GM18867 (cell line): ENCODE measurements at regions not wholly inside any gene's neighbourhood (a gene's known extent, or its start where the extent isn't known, plus 50 kb on each side); places are given as distances from the start of the nearest gene placed in this dataset.

Experiments
- ATAC-seq: cut with Tn5 transposase; IDR thresholded peaks from one replicate; pipeline ENCODE4 v1.9.1; 2021; ENCODE audit warnings: mild to moderate bottlenecking, moderate library complexity; ENCODE audit not compliant: unreplicated experiment

DNA sequence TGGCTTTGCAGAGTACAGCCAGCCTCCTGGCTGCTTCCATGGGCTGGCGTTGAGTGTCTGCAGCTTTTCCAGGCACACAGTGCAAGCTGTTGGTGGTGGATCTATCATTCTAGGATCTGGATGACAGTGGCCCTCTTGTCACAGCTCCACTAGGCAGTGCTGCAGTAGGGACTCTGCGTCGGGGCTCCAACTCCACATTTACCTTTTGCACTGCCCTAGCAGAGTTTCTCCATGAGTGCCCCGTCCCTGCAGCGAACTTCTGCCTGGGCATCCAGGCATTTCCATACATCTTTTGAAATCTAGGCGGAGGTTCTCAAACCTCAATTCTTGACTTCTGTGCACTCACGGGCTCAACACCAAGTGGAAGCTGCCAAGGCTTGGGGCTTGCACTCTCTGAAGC, 1697.3 kb upstream of the MIR17HG start:
- ATAC-seq, result no peak

DNA sequence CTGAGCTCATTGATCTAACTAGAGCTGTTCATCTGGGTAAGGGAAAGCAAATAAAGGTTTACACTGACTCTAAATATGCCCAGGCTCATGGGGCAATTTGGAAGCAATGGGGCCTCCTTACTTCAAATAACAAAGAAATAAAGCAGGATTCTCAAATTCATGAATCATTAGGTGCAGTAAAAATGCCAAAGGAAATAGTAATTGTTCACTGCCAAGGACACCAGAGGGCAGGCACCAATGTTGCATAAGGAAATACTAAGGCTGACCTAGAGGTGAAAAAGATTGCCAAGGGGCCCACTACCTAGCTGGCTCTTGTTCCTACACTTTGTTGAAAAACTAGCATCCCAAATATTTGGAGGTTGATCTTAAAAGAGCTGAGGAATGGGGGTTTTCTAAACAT, 1686.7 kb upstream of the MIR17HG start:
- ATAC-seq, result no peak

DNA sequence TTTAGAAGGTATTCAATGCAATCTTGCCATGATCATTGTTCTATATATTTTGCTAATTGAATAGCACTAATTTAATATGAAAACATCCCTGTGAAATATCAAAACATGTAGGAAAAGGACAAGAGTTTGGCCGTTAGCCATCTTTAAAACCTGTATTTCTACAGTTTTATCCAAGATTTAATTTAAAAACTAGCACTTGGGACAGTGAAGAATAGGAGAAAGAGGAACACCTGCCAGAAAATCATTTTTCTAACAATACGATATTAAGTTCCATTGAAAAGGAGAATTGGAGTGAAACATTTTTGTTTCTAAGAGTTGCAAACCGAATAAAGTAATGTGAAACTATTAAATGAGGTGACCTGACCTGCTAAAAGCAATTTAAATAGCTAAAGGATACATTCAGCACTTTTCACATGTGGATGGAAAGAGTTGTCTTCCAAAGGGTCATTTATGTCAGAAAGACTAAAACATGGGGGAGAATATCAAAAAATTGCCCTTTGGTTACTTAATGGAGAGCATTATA, 1673.6 kb upstream of the MIR17HG start:
- ATAC-seq, result no peak

DNA sequence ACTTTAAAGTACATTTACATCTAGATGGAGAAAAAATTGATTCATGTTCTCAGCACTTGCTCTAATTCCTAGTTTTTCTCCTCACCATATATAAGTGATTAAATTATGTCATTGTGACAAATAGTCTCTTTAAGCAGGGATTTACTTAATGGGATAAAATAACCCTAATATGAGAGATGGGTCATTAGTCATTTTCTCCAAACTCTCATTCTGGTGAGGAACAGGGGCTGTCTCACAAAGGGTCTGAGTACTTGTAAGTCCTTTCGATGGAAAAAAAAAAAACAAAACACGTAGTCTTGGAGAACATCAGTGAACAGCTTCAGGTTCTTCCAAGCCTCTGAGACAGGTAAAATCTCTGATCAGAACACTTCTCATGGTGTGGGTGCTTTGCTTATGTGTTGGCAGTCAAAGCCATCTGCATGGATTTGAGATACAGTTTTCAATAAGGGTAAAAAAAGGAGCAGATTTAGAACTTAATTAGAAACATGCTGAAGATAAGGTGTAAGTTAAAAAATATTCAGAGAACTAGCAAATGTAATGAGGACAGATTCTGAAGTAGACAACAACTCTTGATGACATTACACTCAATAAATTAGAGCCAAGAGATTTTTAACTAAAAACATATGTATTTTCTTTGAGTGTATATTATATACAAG, 1668.9 kb upstream of the MIR17HG start:
- ATAC-seq, result no peak

DNA sequence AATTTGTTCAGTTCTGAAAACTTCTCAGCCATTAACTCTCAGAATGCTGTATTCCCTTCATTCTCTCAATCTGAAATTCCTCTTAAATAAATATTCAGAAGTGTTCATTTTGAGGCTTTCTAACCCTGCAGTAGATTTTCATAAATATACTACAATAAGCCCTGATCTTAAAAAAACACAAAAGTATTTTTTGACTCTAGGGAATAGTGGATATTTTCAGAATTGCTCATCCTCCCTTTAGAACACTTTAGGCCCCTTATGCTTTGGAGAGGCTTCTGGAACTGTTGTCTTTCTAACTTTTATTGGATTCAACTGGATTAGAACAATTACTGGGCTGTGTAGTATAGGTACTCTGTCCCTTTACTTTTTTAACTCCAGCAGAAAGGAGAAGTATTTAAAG, 1662.6 kb upstream of the MIR17HG start:
- ATAC-seq, result no peak

DNA sequence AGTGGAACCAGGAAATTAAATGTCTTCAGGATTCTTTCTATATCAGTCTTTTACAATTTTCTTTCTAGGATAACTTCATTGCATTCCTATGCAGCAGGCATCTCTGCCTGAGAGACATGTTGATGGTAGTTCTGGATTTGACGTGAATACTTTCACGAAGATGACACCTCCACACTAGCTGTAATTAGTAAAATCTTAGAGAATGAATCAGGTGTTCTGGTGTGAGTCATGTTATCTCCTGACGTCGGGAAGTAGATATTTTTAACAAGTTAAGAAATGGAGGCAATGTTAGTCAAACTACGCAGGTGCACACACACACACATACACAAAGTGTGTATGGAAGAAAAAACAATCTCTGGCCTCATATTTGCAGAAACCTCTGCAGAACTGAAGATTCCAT, 1661.3 kb upstream of the MIR17HG start:
- no peak for ATAC-seq

DNA sequence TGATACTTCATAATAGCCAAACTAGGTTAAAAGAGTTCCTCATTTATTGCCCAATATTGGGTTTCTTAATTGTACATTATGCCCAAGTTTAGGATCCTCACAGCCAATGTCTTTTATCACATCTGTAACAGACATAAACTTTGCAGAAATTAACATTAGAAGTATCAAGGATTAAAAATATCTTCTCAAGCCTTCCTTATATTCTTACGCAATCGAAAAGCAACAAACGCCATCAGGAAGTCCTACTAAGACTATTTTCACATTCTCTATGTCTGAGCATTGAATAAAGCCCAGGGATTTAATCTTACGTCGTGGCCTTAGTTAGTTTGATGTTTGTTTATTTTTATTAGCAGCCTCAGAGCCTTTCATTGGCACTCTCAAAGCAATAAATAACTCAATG, 1660.4 kb upstream of the MIR17HG start:
- no peak for ATAC-seq

DNA sequence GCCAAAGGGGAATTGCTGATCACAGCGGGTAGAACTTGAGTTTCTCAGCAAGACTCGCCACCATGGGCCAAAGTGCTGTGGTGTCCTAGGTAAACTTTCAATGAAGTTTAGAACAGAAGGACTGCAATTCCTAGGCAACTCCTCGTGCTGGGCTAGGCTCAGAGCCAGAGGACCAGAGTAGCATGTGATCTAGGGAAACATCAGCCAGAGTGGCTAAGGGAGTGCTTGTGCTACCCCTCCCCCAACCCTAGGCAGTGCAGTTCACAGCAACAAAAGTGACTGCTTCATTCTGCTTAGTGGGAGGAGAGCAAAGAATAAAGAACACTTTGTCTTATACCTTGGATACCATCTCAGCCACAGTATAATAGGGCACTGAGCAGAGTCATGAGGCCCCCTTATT, 1658.6 kb upstream of the MIR17HG start:
- no peak for ATAC-seq

DNA sequence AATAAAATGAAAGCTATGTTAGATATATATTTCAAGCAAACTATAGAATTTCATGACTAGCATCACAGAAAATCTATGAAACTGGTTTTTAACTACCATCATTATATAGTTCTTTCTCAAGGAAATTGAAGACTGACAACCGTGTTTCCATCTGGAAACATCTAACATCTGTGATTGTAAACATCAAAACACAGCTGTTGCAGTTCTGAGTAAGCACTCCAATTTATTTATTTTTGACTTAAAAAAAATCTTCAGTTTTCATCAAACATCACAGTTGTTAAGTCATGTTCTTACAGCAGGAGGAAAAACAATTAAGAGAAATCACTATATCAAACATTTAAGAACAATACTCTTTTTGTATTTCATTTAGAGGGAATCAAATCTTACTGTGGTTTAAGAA, 1653.0 kb upstream of the MIR17HG start:
- ATAC-seq, result no peak

DNA sequence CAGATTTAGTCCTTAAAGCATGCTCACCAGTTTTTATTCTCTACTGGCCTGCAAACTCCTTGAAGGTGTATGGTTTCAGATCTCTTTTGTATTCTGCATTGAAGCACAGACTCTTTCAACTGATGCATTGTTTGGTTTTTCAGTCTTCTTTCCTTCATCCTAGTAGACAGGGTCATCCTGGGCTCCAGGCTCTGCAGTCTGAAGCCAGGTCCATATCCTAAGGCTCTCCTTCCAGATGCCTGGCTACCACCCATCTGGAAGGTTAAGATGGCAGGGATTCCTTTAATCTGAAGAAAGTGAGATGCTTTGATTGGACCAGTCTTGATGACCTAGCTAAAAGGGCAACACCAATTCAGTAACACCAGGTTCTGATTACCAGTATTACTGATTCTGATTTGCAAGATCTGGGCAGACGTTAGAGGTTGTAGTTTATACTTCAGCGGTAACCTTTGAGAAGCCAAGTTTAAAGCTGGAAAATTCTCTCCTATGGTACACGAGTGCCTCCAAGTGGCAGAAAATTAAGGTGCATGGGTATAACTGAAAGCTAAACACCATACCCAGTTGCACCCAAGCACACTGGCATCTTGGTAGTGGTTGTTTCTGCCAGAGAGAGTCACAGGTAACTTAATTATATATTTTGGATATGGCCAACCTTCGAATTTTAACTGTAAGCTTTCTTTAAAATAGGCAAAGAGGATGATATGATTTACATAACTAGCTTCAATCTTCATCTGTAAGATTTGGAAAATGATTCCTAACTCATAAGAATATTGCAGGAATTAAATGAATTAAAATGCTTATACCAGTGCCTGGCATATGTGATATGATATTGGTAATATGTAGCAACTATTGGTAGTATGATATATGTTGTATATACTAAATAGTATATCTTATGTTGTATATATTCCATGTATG, 1651.9 kb upstream of the MIR17HG start:
- ATAC-seq, result no peak

DNA sequence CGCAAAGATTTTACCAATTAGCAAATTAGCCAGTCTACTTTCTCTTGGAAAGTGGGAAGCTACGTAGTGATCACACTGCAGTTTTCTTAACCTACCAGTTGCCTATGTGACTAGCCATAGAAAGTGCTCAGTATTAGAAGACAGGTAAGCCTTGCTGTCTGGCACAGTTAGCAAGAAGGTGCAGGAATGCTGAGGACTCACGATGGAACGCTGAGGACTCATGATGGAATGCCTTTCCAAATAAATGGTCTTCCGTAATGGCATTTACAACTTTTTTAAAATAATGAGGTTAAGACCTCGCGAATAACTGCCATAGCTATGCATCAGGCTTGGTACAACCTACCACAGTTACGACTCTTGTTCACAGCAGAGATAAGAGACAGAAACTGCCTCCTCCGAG, 1645.6 kb upstream of the MIR17HG start:
- ATAC-seq, result no peak

DNA sequence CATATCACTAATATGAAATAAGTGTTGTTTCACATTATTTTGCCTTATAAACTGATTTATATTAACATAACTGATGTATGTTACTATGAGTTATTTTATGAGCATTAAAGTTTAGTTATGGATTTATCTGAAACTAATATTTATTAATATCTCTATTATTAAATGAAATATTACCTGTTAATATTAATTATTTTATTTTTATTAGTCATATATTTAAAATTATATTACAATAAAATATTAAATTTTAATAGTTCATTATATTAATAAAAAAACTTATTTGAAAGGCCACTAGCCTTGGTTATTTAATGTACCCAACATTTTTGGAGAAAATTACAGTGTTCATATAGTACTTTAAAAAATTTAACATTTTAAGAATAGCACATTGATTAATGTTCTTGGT, 1643.4 kb upstream of the MIR17HG start:
- ATAC-seq, result no peak

DNA sequence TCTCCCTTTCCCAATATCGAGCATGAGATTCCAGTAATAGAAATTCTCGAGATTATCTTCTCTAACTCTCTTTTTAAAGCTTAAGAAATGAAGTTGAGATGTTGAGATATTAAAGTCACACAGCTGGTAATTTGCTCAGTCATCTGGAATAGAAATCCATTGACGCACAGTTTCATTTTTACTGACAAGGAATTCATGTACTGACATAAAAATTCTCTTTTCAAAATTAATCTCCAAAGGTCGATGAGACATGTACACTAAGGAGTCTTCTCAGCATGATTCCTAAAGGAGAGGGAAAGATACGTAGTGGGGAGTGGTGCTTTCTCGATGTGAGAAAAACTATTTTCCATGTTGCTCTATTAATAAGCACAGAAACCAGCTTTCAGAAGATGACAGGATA, 1639.5 kb upstream of the MIR17HG start:
- ATAC-seq, result no peak

DNA sequence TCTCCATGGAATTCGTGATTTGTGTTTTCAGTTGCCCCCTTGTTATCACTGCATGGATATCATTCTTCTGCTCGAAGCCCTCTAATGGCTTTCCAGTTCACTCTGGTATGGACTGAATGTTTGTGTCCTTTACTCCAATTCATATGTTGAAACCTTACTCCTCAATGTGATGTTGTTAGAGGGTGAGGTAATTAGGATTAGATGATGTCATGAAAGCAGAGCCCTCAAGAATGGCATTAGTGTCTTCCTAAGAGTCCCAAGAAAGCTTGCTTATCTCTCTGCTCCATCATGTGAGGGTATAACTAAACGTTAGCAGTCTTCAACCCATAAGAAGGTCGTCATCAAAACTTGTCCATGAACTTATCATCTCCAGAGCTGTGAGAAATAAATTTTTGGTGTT, 1626.3 kb upstream of the MIR17HG start:
- ATAC-seq, result no peak

DNA sequence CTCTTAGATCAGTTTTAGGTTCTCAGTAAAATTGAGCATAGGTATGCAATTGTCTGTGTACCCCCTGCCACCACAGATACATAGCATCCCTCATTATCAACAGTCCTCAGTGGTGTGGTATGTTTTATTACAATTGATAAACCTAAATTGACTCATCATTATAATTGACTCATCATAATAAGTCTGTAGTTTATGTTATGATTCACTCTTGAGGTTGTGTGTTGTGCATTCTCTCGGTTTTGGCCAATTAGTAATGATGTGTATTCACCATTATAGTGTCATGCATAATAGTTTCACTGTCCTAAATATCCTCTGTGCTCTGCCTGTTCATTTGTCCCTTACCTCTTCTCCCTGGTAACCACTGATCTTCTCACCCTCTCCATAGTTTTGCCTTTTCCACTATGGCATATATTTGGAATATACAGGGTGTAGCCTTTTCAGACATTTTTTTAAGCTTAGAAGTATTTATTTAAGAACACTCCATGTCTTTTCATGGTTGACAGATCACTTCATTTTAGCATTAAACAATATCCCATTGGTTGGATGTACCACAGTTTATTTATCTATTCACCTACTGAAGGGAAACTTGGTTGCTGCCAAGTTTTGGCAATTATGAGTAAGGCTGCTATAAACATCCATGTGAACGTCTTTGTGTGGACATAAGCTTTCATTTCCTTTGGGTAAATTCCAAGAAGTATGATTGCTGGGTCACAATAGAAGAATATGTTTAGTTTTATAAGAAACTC, 1620.6 kb upstream of the MIR17HG start:
- no peak for ATAC-seq

DNA sequence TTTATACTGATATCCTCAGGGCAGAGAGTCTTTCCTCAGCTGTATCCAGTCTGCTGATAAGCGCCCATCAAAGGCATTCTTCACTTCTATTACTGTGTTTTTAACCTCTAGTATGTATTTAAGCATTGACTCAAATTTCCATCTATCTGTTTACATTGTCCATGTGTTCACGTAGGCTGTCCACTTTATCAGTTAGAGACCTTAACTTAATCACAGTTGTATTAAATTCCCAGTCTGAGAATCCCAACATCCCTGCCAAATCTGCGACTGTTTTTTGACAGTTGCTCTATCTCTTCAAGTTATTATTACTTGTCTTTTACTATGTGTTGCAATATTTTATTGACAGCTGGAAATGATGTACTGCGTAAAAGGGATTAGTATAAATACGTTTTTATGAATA, 1613.7 kb upstream of the MIR17HG start:
- ATAC-seq, result no peak

DNA sequence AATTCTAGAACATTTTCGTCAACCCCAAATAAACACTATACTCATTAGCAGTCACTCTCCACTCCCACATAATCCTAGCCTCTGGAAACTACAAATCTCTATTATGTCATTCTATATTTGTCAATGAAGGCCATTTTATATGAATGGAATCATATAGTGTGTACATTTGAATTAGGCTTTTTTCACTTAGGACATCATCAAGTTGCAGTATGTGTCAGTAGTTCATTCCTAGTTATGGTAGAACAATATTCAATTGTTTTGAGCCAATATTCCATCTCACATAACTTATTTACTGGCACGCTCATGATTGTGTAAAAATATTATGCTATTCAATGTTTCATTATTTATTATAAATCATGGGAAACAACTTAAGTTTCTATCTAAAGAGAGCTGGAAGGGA, 1610.4 kb upstream of the MIR17HG start:
- no peak for ATAC-seq

DNA sequence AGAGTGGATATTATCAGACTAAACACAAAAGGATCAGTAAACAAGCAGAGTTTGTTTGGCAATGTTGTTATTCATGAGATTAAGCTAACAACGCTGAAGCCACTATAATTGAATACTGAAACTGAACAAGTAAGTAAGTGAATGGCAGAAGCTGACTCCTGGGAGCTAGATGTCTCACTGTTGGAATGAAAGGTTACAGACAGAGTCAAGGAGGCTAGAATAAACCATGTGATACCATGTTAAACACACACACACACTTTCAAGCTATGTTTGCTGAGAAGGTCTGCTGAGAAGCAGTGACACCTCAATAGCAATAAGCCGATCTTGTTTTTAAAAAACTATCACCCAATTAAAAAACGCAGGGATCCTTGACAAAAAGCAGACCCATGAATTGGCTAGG, 1609.4 kb upstream of the MIR17HG start:
- no peak for ATAC-seq

DNA sequence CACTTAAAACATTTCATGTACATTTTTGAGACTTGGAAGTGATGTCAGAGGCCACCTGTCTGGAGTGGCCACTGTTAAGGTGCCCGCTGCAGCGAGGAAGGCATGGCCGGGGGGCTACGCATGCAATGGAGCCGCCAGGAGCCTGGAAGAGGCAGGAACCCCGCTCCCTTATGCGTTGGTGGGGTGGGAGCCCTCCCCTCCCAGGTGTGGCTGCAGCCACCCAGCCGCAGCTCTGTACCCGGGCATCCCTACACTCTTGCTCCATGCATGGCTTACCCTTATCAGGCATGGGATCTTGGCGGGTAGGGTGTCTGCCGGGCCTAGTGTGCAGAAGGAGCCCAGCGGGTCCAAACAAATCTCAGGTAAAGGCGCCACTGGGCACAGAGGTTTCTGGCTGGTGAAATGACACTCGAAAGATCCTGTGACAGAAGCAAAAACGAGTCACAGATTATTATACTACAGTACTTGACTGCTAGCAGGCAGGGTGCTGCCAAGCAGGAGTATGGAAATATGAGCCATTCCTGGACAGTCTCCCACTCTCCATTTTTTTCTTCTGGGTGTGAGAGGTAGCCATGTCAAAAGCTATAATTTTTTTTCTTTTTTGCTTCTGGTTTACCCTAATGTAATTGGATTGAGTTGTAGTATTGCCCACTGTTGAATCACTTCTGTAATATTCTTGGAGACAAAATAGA, 1606.3 kb upstream of the MIR17HG start:
- no peak for ATAC-seq

DNA sequence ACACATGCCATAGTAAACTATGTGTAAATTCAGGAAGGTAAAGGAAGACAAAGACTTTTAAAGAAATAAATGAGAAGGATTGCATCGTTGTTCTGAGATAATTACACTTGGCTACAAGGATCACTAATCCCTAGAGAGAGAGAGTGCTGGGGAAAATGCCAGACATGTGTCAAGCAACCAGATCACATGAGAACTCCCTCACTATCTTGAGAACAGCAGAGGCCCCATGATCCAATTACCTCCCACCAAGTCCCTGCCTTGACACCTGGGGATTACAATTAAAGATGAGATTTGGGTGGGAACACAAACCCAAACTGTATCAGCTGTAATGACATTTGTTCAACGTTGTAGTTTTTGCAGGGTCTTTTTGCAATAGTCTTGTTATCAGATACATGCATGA, 1600.9 kb upstream of the MIR17HG start:
- ATAC-seq, result no peak

DNA sequence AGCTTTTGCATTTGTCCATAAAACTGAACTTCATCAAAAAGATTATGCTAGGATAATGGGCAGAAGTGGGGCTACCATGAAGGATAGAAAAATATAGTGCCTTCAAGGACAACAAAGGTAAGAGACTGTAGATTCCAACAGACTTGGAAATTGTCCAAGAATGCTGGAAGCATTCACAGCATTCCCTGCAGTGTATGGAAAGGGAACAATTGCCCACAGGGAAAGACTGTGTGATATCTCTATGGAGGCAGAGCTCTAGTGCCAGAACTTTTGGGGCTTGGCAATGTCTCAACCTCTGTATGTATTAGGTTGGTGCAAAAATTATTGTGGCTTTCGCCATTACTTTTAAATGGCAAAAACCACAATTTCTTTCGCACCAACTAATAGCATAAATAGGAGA, 1598.8 kb upstream of the MIR17HG start:
- ATAC-seq, result no peak
